ENCODE measurements at regions not wholly inside any gene's neighbourhood (a gene's known extent, or its start where the extent isn't known, plus 50 kb on each side); places are given as distances from the start of the nearest gene placed in this dataset.

- TF ChIP-seq, protein P1, sequence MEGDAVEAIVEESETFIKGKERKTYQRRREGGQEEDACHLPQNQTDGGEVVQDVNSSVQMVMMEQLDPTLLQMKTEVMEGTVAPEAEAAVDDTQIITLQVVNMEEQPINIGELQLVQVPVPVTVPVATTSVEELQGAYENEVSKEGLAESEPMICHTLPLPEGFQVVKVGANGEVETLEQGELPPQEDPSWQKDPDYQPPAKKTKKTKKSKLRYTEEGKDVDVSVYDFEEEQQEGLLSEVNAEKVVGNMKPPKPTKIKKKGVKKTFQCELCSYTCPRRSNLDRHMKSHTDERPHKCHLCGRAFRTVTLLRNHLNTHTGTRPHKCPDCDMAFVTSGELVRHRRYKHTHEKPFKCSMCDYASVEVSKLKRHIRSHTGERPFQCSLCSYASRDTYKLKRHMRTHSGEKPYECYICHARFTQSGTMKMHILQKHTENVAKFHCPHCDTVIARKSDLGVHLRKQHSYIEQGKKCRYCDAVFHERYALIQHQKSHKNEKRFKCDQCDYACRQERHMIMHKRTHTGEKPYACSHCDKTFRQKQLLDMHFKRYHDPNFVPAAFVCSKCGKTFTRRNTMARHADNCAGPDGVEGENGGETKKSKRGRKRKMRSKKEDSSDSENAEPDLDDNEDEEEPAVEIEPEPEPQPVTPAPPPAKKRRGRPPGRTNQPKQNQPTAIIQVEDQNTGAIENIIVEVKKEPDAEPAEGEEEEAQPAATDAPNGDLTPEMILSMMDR (IDR thresholded peaks at IDR 0.05; ENCODE audit: insufficient read depth, low read depth, low read length), result no peak
- DNase-seq (ENCODE audit: low read depth), result no peak
Measured at GRCh38 chr6:54770328-54770727, 76.2 kb upstream of the FAM83B start.

GRCh38 chr6:54771968-54772367 lies 74.6 kb upstream of the FAM83B start:
- H3K4me3 ChIP-seq (ENCODE audit: low read depth, low read length), result no peak overlapping the region
- TF ChIP-seq, protein P1 (IDR thresholded peaks at IDR 0.05; ENCODE audit: insufficient read depth, low read depth, low read length), result no peak
- no peak for DNase-seq (ENCODE audit: low read depth)

More at GRCh38 chr6:54770328-54770727, 76.2 kb upstream of the FAM83B start:
- H3K4me3 ChIP-seq (ENCODE audit: low read depth, low read length), result no peak overlapping the region

GRCh38 chr6:54772610-54773009 lies 74.0 kb upstream of the FAM83B start:
- DNase-seq (ENCODE audit: low read depth), result no peak
- TF ChIP-seq, protein P1 (IDR thresholded peaks at IDR 0.05; ENCODE audit: insufficient read depth, low read depth, low read length), result no peak
- no peak overlapping the region for H3K4me3 ChIP-seq (ENCODE audit: low read depth, low read length)

- H3K4me3 ChIP-seq (ENCODE audit: low read depth, low read length), result no peak overlapping the region
- TF ChIP-seq, protein P1 (IDR thresholded peaks at IDR 0.05; ENCODE audit: insufficient read depth, low read depth, low read length), result no peak
- no peak for DNase-seq (ENCODE audit: low read depth)
Measured at GRCh38 chr6:54775576-54775975, 71.0 kb upstream of the FAM83B start.

DNA sequence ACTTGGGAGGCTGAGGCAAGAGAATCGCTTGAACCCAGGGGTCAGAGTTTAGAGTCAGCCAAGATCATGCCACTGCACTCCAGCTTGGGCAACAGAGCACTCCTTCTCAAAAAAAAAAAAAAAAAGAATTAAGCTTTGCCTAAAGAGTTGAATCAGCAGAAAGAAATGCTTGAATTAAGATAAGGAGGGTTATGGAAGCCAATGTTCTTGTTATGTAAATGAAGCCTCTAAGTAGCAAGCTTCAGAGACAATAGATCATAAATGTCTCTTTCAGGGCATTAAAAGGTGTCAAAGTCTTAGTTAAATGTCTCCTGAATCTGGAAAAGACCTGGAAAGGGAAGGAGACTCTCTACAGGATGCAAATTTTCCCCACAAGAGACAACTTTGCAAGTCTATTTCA lies 69.7 kb upstream of the FAM83B start:
- no peak for DNase-seq (ENCODE audit: low read depth)
- TF ChIP-seq, protein P1 (IDR thresholded peaks at IDR 0.05; ENCODE audit: insufficient read depth, low read depth, low read length), result no peak
- no peak overlapping the region for H3K4me3 ChIP-seq (ENCODE audit: low read depth, low read length)

DNA sequence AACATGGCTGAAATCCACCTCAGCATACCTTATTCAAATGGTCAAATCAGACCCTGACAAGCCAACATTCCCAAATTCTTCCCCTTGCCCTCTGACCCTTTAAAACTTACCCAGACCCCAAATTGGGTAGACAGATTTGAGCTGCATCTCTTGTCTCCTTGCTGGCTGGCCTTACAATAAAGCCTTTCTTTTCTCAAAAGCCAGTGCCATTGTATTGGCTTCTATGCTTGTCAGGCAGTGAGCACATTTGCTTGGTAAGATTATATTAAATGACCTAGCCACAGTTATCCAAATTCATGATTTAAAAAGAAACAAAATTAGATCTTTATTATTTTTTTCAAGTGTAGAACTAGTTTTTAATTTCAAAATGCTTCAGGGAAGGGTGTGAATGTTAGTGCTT lies 67.8 kb upstream of the FAM83B start:
- H3K4me3 ChIP-seq (ENCODE audit: low read depth, low read length), result no peak overlapping the region
- no peak for DNase-seq (ENCODE audit: low read depth)
- TF ChIP-seq, protein P1 (IDR thresholded peaks at IDR 0.05; ENCODE audit: insufficient read depth, low read depth, low read length), result no peak

GRCh38 chr6:54784011-54784410 lies 62.6 kb upstream of the FAM83B start:
- TF ChIP-seq, protein P1 (IDR thresholded peaks at IDR 0.05; ENCODE audit: insufficient read depth, low read depth, low read length), result no peak
- no peak for DNase-seq (ENCODE audit: low read depth)
- peak overlapping the region; percentile 17 for H3K4me3 ChIP-seq (ENCODE audit: low read depth, low read length)
